H1 (cell line): ENCODE measurements at regions not wholly inside any gene's neighbourhood (a gene's known extent, or its start where the extent isn't known, plus 50 kb on each side); places are given as distances from the start of the nearest gene placed in this dataset.

Experiments used
- BACH1 ChIP-seq: IDR thresholded peaks from 2 replicates; pipeline ENCODE4 v1.6.1; 2012; ENCODE audit warnings: low read length, improper control_type of control experiment
- CBX8 ChIP-seq: fragments of 300-800, 300-1000 bp; sonication (generic); IDR thresholded peaks from 2 replicates; pipeline ENCODE4 v1.7.1; 2016; ENCODE audit warnings: low read depth, low read length, borderline replicate concordance
- CHD7 ChIP-seq: fragments of 300-600 bp; sonication (generic); IDR thresholded peaks from 2 replicates; pipeline ENCODE4 v1.7.1; 2012; ENCODE audit warnings: low read length, moderate library complexity, mild to moderate bottlenecking, inconsistent platforms; ENCODE audit not compliant: insufficient replicate concordance
- JUND ChIP-seq: IDR thresholded peaks from 2 replicates; pipeline ENCODE4 v1.6.1; 2011; ENCODE audit warnings: mild to moderate bottlenecking, improper control_type of control experiment, low read length
- NANOG ChIP-seq: IDR thresholded peaks from 2 replicates; pipeline ENCODE4 v1.6.1; 2011; ENCODE audit warnings: low read length, low read depth, mild to moderate bottlenecking, inconsistent platforms; ENCODE audit not compliant: insufficient read depth, poor library complexity, severe bottlenecking
- RNF2 ChIP-seq: fragments of 200-900, 300-1000 bp; sonication (generic); IDR thresholded peaks from 2 replicates; pipeline ENCODE4 v1.7.1; 2016; ENCODE audit warnings: borderline replicate concordance, low read depth, mild to moderate bottlenecking, antibody characterized with exemption, low read length; ENCODE audit not compliant: poor library complexity, severe bottlenecking; ENCODE audit errors: missing control alignments
- SIX5 ChIP-seq: IDR thresholded peaks from 2 replicates; pipeline ENCODE4 v1.6.1; 2011; ENCODE audit warnings: mild to moderate bottlenecking, low read depth, low read length
- YY1 ChIP-seq: IDR thresholded peaks from 2 replicates; pipeline ENCODE4 v1.6.1; 2011; ENCODE audit warnings: low read depth, mild to moderate bottlenecking, low read length
- TF ChIP-seq, protein P1 (sequence below), 3 experiments: IDR thresholded peaks; 1 replicate in 2 of 3; 2 replicates in 1 of 3; pipeline versions ENCODE4 v1.5.1 to v1.6.1; 2011; ENCODE audit warnings: low read length in 3 of 3, mild to moderate bottlenecking in 3 of 3, inconsistent platforms in 2 of 3, low read depth in 1 of 3, moderate library complexity in 1 of 3; ENCODE audit not compliant: insufficient read depth in 1 of 3; ENCODE audit errors: control extremely low read depth in 1 of 3

GRCh38 chr1:193944454-193944853 is 758.0 kb upstream of the B3GALT2 start (continued):
- TF ChIP-seq CHD7 (no peak), RNF2 (no peak), SIX5 (no peak), JUND (no peak), CBX8 (no peak), BACH1 (no peak), NANOG (no peak), YY1 (no peak)
- TF ChIP-seq, protein P1, sequence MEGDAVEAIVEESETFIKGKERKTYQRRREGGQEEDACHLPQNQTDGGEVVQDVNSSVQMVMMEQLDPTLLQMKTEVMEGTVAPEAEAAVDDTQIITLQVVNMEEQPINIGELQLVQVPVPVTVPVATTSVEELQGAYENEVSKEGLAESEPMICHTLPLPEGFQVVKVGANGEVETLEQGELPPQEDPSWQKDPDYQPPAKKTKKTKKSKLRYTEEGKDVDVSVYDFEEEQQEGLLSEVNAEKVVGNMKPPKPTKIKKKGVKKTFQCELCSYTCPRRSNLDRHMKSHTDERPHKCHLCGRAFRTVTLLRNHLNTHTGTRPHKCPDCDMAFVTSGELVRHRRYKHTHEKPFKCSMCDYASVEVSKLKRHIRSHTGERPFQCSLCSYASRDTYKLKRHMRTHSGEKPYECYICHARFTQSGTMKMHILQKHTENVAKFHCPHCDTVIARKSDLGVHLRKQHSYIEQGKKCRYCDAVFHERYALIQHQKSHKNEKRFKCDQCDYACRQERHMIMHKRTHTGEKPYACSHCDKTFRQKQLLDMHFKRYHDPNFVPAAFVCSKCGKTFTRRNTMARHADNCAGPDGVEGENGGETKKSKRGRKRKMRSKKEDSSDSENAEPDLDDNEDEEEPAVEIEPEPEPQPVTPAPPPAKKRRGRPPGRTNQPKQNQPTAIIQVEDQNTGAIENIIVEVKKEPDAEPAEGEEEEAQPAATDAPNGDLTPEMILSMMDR (IDR thresholded peaks at IDR 0.05; ENCODE audit: control extremely low read depth in 1 of 3, insufficient read depth in 1 of 3, low read depth in 1 of 3, low read length in 3 of 3): no peak
